Stimulated activated CD8-positive, alpha-beta memory T cell treated with anti-CD3 and anti-CD28 coated beads, Interleukin-12 subunit alpha, Interleukin-12 subunit beta, amount 100 ng/mL, for 1 hour (primary cell): ENCODE measurements at regions not wholly inside any gene's neighbourhood (a gene's known extent, or its start where the extent isn't known, plus 50 kb on each side); places are given as distances from the start of the nearest gene placed in this dataset.

Experiments used
- DNase-seq: peaks from one replicate; pipeline ENCODE4 v3.0.0-alpha.2; 2020; ENCODE audit warnings: low read depth

DNA sequence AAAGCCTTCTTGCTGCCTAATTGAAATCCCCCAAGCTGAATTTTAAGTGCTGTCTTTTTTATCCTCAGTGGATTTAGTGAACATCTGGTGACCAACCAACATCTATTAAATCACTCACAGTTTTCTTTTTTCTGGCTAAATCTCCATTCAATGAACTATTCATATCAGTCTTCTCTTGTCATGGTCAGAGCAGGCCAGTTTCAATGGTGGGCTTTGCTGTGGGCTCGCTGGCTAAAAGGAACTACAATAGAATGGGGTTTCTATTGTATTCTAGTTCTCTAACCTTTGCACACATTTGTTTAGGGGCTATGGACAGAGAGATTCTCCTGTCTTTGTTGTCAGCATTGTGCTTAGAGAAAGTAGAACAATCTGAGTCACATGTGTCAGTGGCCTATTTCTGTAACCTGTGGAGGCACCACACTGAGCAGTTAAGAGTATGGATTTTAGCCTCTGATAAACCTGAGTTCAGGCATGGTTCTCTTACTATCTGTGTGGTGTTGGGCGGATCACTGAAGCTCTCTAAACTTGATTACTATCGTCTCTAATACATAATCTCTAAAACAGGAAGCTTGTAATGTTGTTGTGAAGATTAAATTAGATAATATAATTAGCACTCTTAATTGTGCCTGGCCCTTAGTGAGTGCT, 94.2 kb upstream of the CADM1 start:
- DNase-seq, result no peak

DNA sequence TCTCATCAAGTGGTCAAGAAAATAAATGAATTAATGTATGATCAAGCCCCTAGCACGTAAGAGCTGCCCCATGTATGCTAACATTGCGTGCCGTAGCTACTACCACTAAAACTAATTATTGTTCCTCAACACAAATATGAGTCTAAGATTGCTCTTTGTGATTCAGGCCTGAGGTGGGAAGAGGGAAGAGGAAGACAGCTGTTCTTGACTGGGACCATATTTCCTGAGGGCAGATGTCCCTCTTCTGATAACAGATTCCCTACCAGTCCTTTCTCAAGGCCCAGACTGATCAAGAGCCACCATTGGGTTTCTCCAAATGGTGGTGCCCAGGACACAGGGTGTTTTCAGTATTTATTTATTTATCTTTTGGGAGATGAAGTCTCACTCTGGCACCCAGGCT, 87.2 kb upstream of the CADM1 start:
- no peak for DNase-seq

DNA sequence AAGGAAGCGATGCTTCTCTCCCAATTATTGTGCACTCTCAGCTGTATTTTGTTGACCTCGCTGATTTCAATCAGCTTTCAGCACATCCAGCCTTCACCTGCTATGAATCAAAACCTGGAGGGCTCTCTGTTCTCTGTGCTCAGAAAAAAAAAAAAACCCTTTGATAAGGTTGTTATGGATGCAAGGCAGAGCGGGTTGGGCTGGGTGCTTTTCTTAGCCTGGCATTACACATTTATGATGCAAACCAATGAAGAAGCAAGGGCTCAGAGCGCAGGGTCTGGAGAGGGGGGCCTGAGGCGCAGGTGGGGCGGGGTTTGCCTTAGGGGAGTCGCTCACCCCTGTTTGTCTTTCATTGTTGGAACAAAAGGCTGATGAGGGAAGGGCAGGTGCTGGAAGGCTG, 86.0 kb upstream of the CADM1 start:
- no peak for DNase-seq

DNA sequence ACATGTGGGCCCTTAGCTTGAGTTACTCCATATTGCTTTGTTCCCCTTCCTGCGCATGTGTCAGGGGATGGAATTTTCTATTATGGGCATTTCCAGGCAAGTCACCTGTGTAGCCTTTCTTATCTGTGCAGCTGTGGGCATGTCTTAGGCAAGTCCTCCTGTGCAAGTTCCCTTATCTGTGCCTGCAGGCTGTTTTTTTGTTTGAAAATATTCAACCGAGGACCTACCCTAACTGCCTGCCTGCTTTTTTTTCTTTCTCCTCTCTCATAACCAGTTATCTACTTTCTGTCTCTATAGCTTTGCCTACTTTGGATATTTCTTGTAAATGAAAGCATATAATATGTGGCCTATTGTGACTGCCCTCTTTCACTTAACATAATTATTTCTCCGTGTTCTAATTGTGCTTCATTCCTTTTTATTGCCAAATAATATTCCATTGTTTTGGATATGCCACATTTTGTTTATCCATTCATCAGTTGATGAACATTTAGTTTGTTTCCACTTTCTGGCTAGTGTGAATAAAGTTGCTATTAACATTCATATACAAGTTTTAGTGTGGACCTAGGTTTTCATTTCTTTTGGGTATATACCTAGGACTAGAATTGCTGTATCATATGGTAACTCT, 83.6 kb upstream of the CADM1 start:
- no peak for DNase-seq

DNA sequence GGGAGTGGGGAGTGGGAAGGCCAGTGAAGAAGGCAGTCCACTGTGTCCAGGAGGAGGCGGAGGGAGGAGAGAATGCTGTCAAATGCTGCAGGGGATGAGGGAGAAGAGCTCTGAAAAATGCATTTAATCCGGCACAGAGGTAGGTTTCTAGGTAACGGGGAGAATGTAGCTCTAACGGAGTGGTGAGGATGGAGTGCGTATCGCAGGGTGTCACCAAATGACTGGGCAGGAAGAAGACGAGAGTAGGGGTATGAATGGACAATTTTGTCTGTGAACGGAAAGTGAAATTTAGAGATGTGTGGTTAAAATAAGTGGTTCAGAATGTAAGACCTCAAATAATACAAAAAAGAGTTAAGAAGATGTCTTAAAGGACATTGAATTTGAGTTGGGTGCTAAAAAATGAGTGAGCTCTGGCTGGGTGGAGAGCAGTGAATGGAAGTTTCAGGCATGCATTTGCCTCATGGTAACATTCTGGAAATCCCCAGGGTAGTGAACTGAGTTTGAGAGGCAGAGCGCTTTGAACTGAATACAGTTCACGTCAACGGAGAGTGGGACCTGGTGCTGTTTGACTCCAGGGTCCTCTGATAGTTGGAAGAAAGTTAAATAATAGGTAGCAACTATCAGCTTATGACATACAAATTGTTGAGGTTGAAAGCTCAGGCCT, 81.3 kb upstream of the CADM1 start:
- no peak for DNase-seq

DNA sequence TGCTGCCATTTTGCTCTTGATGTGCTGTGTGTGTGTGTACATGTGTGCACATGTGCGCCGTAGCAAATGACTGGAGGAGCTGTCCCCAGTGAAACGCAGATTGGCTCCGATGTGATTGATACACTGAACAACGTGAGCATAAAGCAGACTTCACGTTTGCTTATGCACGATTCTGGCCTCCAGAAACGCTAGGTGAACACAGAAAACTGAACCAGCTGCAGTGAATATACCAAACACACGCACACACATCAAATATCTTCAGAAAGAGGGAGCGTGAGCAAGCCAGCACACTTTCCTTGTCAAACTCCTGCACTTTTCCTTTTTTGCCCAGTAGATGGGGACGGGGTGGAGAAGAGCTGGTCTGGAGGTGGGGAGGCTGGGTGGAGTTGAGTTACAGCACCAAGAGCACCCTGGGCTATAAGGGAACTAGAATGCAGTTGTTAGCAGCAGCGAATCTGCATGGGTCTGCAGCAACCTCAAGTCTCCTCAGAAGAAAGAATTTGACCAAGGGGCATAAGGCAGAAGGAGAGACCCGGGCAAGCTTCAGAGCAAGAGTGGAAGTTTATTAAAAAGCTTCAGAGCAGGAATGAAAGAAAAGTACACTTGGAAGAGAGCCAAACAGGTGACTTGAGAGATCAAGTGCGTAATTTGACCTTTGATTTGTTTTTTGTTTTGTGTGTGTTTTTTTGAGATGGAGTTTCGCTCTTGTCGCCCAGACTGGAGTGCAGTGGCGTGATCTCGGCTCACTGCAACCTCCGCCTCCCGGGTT, 77.8 kb upstream of the CADM1 start:
- no peak for DNase-seq

DNA sequence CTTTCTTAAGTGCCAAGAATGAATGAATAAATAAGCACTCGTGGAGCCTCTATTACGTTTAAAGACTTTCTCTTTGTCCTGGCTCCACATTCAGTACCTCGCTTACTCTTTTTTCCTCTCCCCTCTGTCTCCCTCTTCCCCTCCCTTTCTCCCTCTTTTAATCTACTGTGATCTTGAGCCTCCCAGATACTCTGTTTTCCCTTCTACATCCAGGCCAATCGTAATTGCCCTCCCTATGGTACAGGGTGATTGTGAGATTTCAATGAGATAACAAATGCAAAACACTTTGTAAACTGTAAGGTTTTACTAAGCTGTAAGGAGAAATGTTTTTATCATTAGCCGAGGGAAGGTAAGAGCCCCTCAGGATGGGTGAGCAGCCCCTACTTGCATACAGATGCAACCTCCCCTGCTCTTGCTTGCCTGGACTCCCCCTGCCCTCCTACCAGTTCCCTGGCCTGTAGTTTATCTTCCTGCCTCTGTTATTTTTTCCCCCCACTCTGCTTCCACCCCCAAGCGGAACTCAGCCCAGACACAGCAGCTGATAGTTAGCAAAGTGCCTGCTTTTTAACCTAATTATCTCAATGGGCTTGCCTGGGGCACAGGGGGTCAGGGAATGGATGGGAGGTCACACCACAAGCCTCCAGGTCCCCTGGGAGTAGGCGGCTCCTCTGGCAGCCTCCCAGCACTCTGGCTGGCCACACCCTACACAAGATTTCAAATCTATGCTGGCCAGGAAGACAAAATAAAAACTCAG, 76.9 kb upstream of the CADM1 start:
- no peak for DNase-seq

DNA sequence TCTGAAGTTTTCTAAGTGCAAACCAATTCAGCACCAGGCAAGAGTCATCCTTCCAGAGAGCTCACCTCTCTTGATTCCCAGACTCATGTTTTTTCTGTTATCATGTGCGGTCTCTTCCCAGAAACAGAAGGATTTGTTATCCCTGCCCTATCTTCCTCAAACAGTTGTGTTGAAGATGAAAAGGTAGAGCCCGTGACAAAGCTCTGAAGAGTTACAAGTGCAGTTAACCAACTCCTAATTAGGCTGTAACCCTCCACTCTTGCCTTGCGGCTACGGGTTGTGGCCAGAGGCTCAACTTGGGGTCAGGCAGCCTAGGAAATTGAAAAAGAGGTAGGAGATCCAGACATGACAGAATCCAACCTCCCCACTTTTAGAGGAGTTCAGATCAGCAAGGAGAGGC, 76.2 kb upstream of the CADM1 start:
- no peak for DNase-seq

DNA sequence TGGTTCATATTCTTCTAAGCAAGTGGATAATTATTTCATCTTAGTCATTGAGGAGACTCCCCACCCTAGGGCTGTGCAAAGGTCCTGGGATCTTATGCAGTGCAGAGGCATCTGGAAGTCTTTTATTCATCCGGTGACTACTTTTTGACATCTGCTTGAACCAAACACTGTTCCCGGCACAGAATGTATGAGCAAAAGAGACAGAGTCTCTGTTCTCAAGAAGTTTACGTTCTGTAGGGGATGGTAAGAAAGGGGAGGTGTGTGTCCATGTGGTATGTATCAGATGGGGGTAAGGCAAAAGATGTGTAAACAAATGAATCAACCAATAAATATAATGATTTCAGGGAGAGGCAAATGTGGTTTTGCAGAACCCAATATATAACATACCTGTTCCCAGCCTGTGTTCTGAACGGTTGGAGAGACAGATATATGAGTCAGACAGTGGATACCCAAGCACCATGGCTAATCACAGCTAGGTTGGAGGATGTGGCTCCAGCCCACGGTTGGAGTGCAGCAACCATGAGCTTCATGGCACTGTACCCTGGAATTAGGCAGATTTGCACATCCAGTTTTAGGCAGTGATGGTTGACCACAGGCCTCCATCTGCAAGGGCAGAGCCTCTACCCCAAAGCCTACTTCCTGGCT, 75.1 kb upstream of the CADM1 start:
- DNase-seq, result no peak

DNA sequence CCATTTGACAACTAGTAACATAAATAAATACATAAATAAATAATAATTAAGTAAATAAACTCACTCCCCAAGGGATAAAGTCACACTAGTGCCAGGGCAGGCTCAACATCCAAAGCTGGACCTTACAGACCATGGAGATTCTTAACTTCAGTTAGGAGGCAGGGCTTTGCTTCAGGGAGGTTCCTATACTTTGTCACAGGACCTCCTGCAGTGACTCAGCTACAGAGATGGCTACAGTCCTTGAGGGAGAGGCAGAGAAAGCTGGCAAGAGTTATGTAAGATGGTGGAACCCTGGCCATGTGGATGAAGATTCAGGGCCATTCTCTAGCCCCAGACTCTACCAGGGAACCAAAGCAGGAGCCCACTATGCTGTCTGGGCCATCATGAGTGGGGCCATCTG, 74.1 kb upstream of the CADM1 start:
- DNase-seq, result no peak

DNA sequence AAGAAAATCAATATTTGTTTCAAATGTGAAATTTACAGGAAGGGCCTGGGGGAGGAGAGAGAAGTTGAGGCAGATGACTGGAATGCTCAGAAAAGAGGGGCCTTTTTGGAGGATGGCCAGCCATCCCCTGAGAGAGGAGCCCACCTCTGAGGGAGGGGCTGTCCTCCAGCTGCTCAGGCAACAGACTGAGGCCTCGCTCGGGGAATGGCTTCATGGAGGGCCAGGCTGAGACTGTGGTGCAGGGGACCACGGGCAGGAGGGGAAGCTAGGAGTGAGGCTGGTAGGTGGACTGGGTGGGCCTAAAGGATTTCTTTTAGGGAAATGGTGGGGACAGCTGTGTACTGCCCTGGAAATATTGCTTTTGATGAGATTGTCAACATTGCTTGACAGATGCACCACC, 73.5 kb upstream of the CADM1 start:
- no peak for DNase-seq

DNA sequence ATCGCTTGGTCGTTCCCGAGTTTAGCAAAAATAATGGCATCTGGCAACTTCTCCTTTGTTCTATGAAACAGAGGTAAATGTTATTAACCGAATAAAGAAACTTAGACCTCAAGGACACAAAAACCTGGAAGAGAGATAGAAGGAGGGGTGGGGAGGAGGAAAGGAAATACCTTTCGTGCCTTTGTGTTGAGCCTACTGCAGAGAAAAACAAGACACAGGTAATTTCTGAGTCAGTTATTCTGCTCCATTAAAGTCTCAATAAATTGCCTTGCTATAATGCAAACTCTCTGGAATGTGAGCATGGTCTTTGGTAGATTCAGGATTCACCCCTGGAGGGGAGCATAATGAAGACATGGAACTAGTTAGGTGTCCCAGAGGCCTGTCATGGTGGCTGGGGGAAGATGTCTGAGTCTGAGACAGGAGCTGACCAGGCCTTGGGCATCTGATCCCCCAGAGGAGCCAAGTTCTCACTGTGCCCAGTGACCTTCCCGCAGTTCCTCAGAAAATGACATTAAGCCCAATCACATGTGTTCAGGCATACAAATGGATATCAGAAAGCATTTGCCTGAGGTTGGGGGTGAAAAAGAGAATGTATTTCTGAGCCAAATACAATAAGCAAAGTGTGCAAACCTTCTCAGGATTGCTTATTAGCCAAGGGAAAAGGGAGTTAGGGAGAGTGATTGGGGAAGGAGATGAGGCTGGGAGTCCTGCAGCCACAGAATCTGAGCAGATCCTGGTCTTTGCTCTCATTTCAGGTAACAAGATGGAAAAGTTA, 72.6 kb upstream of the CADM1 start:
- no peak for DNase-seq

DNA sequence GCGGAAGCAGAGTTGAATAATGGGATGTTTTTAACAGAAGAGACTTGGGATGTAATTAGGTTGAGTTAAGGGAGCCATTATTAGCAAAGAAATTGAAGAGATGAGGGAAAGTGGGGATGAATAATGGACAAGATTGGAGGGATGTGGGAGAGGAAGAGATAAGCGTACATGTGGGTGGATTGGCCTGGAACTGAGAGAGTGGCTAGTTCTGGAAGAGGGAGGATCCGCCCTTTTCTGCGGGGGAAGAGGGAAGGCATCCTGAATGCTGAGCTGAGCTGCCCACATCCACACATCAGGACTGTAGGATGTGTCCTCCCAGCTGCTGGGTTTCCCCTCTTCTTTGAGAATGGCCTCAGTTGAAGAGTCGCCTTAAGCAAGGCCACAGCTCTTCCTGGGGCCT, 68.3 kb upstream of the CADM1 start:
- DNase-seq, result no peak

DNA sequence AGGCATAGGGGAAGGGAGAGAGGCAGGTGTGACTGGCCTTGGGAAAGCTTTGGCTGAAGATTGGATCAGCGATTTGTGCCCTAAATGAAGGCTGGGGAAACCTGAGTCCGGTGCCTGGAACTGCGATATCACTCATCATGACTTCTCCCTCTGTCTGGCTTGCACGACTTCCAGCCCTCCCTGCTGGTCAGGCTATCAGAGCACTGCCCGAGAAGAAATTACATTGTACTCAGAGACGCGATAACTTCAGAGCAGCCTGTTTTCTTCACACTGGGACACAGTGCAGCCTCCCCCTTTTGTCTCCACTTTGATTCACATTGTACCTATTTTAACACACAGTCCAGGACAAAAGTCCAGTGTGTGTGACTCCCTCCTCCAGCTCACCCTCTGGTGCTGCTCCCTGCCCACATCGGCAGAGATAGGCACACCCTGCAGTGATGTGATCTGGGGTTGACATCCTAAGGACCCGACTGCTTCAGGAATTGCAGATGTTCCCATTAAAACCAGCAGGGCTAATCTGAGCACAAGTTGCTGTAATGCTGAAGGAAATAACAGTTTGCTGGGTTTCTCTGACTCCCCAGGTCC, 62.1 kb upstream of the CADM1 start:
- no peak for DNase-seq

DNA sequence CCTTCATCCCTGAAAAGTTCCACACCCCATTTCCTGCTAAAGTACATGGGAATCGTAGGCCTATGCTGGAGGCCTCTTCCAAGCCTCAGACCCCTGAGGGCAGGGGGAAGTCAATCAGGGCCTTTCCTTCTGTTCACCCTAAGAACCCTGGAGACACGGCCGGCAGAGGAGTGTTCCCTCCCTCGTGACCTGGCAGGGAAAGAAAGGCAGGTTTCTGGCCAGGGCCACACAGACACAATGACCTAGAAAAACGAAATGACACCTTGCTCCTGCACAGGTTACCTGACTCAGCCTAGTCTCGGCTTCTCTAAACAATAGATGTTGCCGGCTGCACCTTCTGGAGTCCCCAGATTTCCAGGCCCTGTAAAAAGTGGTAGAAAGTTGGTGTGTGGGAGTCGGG, 60.6 kb upstream of the CADM1 start:
- no peak for DNase-seq

DNA sequence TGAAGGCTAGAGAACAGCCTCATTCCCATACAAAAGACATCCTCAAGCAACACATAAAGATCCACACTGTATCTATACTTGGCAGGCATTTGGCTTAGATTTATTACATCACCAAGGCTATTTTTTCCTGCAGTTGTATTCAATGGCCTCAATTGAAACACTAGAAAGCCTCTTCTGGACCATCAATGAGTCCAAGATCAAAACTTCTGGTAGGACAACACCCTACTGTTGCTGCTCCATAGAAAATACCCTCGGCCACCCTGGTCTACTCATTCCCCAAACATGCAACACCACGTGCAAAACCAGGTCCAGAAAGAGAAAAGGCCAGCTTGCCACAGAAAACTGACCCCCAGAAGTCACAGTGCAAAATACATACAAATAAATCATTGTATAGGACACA, 56.9 kb upstream of the CADM1 start:
- DNase-seq, result no peak

DNA sequence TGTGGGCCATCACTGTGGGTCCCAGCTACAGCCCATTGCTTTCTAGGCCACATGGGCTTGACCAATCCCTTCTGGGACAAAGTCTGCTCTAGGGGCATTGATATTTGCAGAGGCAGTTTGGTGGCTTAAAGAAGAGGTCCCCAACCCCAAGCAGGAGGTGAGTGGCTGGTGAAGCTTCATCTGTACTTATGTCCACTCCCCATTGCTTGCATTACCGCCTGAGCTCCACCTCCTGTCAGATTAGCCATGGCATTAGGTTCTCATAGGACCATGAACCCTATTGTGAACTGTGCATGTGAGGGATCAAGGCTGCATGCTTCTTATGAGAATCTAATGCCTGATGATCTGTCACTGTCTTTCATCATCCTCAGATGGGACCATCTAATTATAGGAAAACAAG, 54.4 kb upstream of the CADM1 start:
- no peak for DNase-seq

DNA sequence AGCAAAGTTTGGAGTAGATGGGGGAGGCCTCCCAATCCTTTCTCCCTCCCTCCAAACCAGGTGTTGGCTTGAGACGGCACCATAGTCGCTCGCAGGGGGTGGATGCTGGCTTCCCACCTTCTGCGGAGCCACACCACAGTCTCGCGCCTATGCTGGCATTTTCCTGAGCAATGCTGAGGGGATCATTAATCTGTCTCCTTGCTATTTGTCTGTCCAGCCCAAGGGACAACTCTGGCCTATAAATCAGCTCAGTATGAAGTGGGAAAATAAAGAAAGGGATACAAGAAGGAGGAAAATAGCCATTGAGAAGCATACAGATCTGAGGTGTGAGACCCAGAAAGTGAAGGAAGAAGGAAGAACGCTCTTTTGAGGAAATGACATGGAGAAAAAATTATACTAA, 53.5 kb upstream of the CADM1 start:
- DNase-seq, result no peak

DNA sequence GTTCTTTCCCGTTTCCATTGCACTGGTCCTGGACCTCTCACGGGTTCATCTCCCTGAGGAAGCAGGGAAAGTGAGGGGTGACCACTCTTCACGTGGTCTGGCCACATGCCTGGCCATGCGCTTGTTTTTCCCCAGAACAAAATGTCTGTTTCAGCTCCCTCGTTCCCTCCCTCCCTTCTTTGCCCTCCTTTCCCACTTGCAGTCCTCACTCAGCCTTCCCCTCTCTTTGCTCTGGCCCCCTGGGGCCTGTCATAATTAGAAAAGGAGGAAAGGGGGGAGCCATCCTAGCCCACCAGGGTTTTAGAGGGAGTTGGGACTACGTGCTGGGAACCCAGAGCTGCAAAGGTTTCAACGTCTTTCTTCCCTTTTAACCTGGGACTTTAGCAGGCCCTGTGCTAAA, 52.8 kb upstream of the CADM1 start:
- no peak for DNase-seq

DNA sequence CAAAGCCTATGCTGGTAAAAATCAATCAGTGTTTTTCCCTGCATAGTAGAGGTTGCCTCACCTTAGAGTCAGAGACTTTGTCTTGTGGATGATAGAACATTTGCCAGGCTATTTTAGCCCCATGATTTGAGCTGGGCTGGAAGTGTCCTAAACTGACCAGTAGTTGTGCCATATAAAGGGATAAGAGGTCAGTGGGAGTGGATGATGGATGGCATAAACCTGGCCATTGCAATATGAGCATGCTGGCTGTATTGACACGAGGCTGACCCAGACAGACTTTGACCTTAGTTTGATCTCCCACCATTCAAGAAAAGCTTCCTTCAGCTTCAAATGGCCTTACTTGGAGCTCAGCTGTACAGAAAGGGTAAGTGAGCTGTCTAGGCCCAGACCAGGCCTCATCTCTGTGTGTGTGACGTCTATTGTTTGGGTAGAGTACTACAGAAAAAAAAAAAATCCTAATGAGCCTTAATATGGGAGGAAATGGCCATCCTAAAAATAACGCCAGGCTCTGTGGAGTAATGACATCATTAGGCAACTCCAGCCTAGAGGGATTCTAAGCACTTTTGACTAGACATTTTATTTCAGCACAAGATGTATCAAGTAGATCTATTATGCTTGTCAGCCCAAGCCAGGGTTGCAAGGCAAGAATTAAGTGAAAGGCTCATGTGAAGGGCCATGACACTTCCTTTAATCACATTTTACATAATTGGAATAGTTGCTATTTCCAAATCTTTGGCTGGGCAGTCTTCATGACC, 51.3 kb upstream of the CADM1 start:
- no peak for DNase-seq
